K562 (cell line): ENCODE measurements at regions not wholly inside any gene's neighbourhood (a gene's known extent, or its start where the extent isn't known, plus 50 kb on each side); places are given as distances from the start of the nearest gene placed in this dataset.

Experiments used
- ATAC-seq: fragments of 200-7000 bp; cut with Tn5 transposase; 3 replicates; pipeline ENCODE4 v1.9.1; 2020; ENCODE audit warnings: moderate library complexity
- BruUV-seq: library from RNA; stranded (reverse); fragments of 400-500 nt; replicated peaks from 2 replicates; lab custom pipeline; 2021; lab: Mats Ljungman, UMichigan
- CTCF ChIA-PET: fragments of 300-600 bp; formaldehyde crosslinking; extraction: SDS; loops from one replicate; lab custom pipeline; 2021; ENCODE audit warnings: low intra/inter-chr PET ratio; lab: Yijun Ruan, JAX
- POLR2A ChIA-PET: fragments of 300-600, 350-650 bp; sonication (Branson Sonifier 250); formaldehyde crosslinking; extraction: SDS; loops from one replicate; lab custom pipeline; 2021; ENCODE audit warnings: antibody characterized with exemption, inconsistent platforms; lab: Yijun Ruan, JAX
- DNase-seq, 4 experiments: peaks; one replicate each; pipeline versions ENCODE4 v3.0.0 to v3.0.0-alpha.2; 2011 to 2018; ENCODE audit warnings: low spot score in 3 of 4, mixed read lengths in 3 of 4; ENCODE audit errors: extremely low read depth in 1 of 4
- FAIRE-seq: peaks from 2 replicates; lab custom pipeline; 2011; peaks lifted over from hg19 to GRCh38; lab: Jason Lieb, UNC
- H2AFZ ChIP-seq: 2 replicates; pipeline ENCODE4 v1.6.0; 2011; ENCODE audit warnings: low read depth, low read length, control low read depth, inconsistent platforms
- H3K27ac ChIP-seq: fragments of 200-600 bp; 3 replicates; pipeline ENCODE4 v1.8.0; 2011; ENCODE audit warnings: low read depth, mild to moderate bottlenecking, control low read depth, inconsistent platforms, low read length, moderate library complexity, mixed read lengths; ENCODE audit errors: extremely low read depth
- H3K27me3 ChIP-seq, 2 experiments: fragments of 300-600 bp in 1 of 2; 2 replicates in 1 of 2; 3 replicates in 1 of 2; pipeline versions ENCODE4 v1.6.0 to v1.8.0; 2011; ENCODE audit warnings: inconsistent platforms in 2 of 2, low read length in 2 of 2, mild to moderate bottlenecking in 1 of 2, mixed read lengths in 1 of 2, moderate library complexity in 1 of 2; ENCODE audit not compliant: control insufficient read depth in 2 of 2, insufficient read depth in 2 of 2
- H3K36me3 ChIP-seq: fragments of 300-600 bp; 3 replicates; pipeline ENCODE4 v1.8.0; 2011; ENCODE audit warnings: mild to moderate bottlenecking, low read length, inconsistent platforms; ENCODE audit not compliant: control insufficient read depth, insufficient read depth
- H3K4me1 ChIP-seq, 2 experiments: fragments of 200-600 bp in 1 of 2; replicated peaks in 1 of 2; 2 replicates in 1 of 2; 3 replicates in 1 of 2; pipeline versions ENCODE4 v1.5.1 to v1.8.0; 2011; ENCODE audit warnings: inconsistent platforms in 2 of 2, low read length in 2 of 2, mild to moderate bottlenecking in 1 of 2, mixed read lengths in 1 of 2, moderate library complexity in 1 of 2; ENCODE audit not compliant: control insufficient read depth in 2 of 2, insufficient read depth in 2 of 2
- H3K4me2 ChIP-seq: 2 replicates; pipeline ENCODE4 v1.6.1; 2011; ENCODE audit warnings: low read length, control low read depth, inconsistent platforms, mixed read lengths; ENCODE audit not compliant: insufficient read depth
- H3K4me3 ChIP-seq: fragments of 200-600 bp; sonication (generic), shearing (Covaris generic); 2 replicates; pipeline ENCODE4 v1.5.1; 2016; ENCODE audit warnings: control low read depth, inconsistent platforms
- H3K79me2 ChIP-seq: fragments of 200-600 bp; 3 replicates; pipeline ENCODE4 v1.8.0; 2011; ENCODE audit warnings: low read length, inconsistent platforms; ENCODE audit not compliant: control insufficient read depth, insufficient read depth
- H3K9ac ChIP-seq, 2 experiments: 2 replicates each; pipeline versions ENCODE4 v1.6.0 to v1.6.1; 2011; ENCODE audit warnings: low read depth in 2 of 2, low read length in 2 of 2, control low read depth in 1 of 2, inconsistent platforms in 1 of 2, mild to moderate bottlenecking in 1 of 2, mixed read lengths in 1 of 2; ENCODE audit not compliant: insufficient read depth in 1 of 2
- H3K9me1 ChIP-seq: one replicate; pipeline ENCODE4 v1.6.0; 2011; ENCODE audit warnings: inconsistent platforms, mild to moderate bottlenecking, low read length, moderate library complexity; ENCODE audit not compliant: control insufficient read depth, insufficient read depth
- H3K9me3 ChIP-seq: replicated peaks from 2 replicates; pipeline ENCODE4 v1.5.1; 2011; ENCODE audit warnings: low read depth, low read length, inconsistent platforms; ENCODE audit not compliant: control insufficient read depth, insufficient read depth
- H4K20me1 ChIP-seq: replicated peaks from 2 replicates; pipeline ENCODE4 v1.6.1; 2011; ENCODE audit warnings: low read length, inconsistent platforms, mixed read lengths; ENCODE audit not compliant: control insufficient read depth, insufficient read depth
- E2F6 ChIP-seq, 2 experiments: IDR thresholded peaks; 2 replicates each; pipeline ENCODE4 v1.6.1; 2011; ENCODE audit warnings: borderline replicate concordance in 1 of 2, control low read depth in 1 of 2, low read depth in 1 of 2, low read length in 1 of 2, mild to moderate bottlenecking in 1 of 2, mixed read lengths in 1 of 2, moderate library complexity in 1 of 2; ENCODE audit not compliant: insufficient read depth in 1 of 2, insufficient read length in 1 of 2, poor library complexity in 1 of 2, severe bottlenecking in 1 of 2; ENCODE audit errors: extremely low read depth in 1 of 2
- PURB ChIP-seq: sonication (generic); formaldehyde crosslinking; IDR thresholded peaks from 2 replicates; pipeline ENCODE4 v1.9.0; 2021; ENCODE audit warnings: low read depth, mild to moderate bottlenecking, missing genetic modification reagents
- ZEB2 ChIP-seq: fragments of 450-650 bp; IDR thresholded peaks from 2 replicates; pipeline ENCODE4 v1.6.1; 2016
- ZNF444 ChIP-seq: fragments of 250-450 bp; sonication (Bioruptor Pico); IDR thresholded peaks from 2 replicates; pipeline ENCODE4 v1.4.0; 2020; ENCODE audit warnings: mild to moderate bottlenecking, moderate library complexity
- WGBS: fragments of 100-300 bp; shearing (Covaris generic); methylation state at CpG from one replicate; pipeline ENCODE4 v1.1.6; 2016; ENCODE audit warnings: low coverage, mixed read lengths; ENCODE audit not compliant: insufficient coverage; ENCODE audit errors: missing lambda C conversion rate; 5-methylcytosine and 5-hydroxymethylcytosine counted together
- in situ Hi-C: fragments of 300-500 bp; cut with MboI; formaldehyde crosslinking; loops from 4 replicates; pipeline ENCODE4 v1.15.0; 2018; ENCODE audit warnings: inconsistent platforms, mixed read lengths
- intact Hi-C: fragments of 100-400 bp; cut with micrococcal nuclease; formaldehyde crosslinking; loops from 2 replicates; pipeline ENCODE4 v1.14.2; 2022

GRCh38 chr18:78411539-78411938, 568.1 kb upstream of the SALL3 start (continued):
- TF ChIP-seq E2F6 (IDR thresholded peaks at IDR 0.05; ENCODE audit: borderline replicate concordance in 1 of 2, extremely low read depth in 1 of 2, insufficient read depth in 1 of 2, insufficient read length in 1 of 2, low read depth in 1 of 2, low read length in 1 of 2, poor library complexity in 1 of 2, severe bottlenecking in 1 of 2) (no peak), ZNF444 (CRISPR knock-in tag) (no peak), PURB (CRISPR knock-in tag) (no peak)

- ChIA-PET CTCF (no interaction called here), POLR2A (no interaction called here)
- Histone ChIP-seq H3K27me3 (no peaks in the 10 kb centered on the region; a peak in 2 of 5 replicates), H3K9me1 (no peaks in the 10 kb centered on the region), H3K4me1 (no peaks in the 10 kb centered on the region), H3K36me3 (no peaks in the 10 kb centered on the region), H3K9ac (no peak overlapping the region), H3K4me2 (no peak overlapping the region), H3K9me3 (no peaks in the 10 kb centered on the region), H4K20me1 (no peaks in the 10 kb centered on the region), H3K27ac (no peak overlapping the region), H3K4me3 (no peak overlapping the region), H2AFZ (no peak overlapping the region), H3K79me2 (no peaks in the 10 kb centered on the region)
- intact Hi-C loops, result no loop called here
- in situ Hi-C loops, result no loop called here
- TF ChIP-seq ZEB2, result no peak
- FAIRE-seq, result no peak
- no peak for DNase-seq
- WGBS, result no CpG with 5 or more reads among the region's 2 CpGs
- BruUV-seq, result no TSS peak
- no peak for ATAC-seq
Measured at GRCh38 chr18:78414302-78414701, 565.3 kb upstream of the SALL3 start.
